ENCODE measurements at regions not wholly inside any gene's neighbourhood (a gene's known extent, or its start where the extent isn't known, plus 50 kb on each side); places are given as distances from the start of the nearest gene placed in this dataset.

DNA sequence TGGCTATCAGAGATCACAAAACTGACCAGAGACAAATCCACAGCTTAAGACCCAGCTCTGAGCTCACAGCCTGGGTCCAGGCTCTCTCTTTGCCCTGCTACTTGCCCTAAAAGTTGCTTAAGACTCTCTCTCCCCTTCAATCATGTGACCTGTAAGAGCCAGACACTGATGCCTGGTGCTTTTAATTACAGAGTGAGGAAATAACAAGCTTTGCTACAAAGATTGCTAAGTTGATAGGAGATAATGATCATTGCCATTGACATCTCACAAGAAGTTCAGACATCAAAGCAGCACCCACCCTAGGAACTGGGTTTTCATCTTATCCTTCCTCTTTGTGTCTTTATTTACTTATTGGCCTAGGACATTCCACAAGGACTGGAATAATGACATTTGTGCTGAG lies 125.9 kb upstream of the CD93 start:
- TF ChIP-seq, protein P1, sequence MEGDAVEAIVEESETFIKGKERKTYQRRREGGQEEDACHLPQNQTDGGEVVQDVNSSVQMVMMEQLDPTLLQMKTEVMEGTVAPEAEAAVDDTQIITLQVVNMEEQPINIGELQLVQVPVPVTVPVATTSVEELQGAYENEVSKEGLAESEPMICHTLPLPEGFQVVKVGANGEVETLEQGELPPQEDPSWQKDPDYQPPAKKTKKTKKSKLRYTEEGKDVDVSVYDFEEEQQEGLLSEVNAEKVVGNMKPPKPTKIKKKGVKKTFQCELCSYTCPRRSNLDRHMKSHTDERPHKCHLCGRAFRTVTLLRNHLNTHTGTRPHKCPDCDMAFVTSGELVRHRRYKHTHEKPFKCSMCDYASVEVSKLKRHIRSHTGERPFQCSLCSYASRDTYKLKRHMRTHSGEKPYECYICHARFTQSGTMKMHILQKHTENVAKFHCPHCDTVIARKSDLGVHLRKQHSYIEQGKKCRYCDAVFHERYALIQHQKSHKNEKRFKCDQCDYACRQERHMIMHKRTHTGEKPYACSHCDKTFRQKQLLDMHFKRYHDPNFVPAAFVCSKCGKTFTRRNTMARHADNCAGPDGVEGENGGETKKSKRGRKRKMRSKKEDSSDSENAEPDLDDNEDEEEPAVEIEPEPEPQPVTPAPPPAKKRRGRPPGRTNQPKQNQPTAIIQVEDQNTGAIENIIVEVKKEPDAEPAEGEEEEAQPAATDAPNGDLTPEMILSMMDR (optimal IDR thresholded peaks at IDR 0.05 in 1 of 3, IDR thresholded peaks at IDR 0.05 in 1 of 3, conservative IDR thresholded peaks at IDR 0.05 in 1 of 3; ENCODE audit: extremely low read depth in 1 of 3, insufficient read depth in 2 of 3, low read length in 3 of 3): no peak
- TF ChIP-seq EZH2 (IDR thresholded peaks at IDR 0.05; ENCODE audit: low read length): no peak

Measured in keratinocyte (primary cell).